ENCODE measurements at regions not wholly inside any gene's neighbourhood (a gene's known extent, or its start where the extent isn't known, plus 50 kb on each side); places are given as distances from the start of the nearest gene placed in this dataset.

- Histone ChIP-seq H3K36me3 (no peaks in the 10 kb centered on the region), H3K27me3 (replicated peaks; ENCODE audit: insufficient read depth) (no peaks in the 10 kb centered on the region), H3K4me1 (ENCODE audit: control insufficient read depth in 1 of 2, low read depth in 2 of 2) (no peaks in the 10 kb centered on the region), H3K4me3 (no peak overlapping the region), H3K27ac (no peak overlapping the region), H3K9me3 (no peaks in the 10 kb centered on the region)
- no peak for TF ChIP-seq CTCF (IDR thresholded peaks at IDR 0.05)
- ATAC-seq (ENCODE audit: insufficient number of reproducible peaks, low FRiP score, low read depth), result no peak
- no peak for DNase-seq (ENCODE audit: low spot score)
These were observed 54.7 kb upstream of the MBOAT2 start for GRCh38 chr2:9057939-9058761.

- H3K27me3 ChIP-seq (replicated peaks; ENCODE audit: insufficient read depth), result no peaks in the 10 kb centered on the region
- H3K4me3 ChIP-seq, result no peak overlapping the region
- no peak overlapping the region for H3K27ac ChIP-seq
- TF ChIP-seq CTCF (IDR thresholded peaks at IDR 0.05), result no peak
- no peaks in the 10 kb centered on the region for H3K36me3 ChIP-seq
- no peaks in the 10 kb centered on the region for H3K9me3 ChIP-seq
- no peak for ATAC-seq (ENCODE audit: insufficient number of reproducible peaks, low FRiP score, low read depth)
- H3K4me1 ChIP-seq (ENCODE audit: control insufficient read depth in 1 of 2, low read depth in 2 of 2), result no peaks in the 10 kb centered on the region
- no peak for DNase-seq (ENCODE audit: low spot score)
These were observed 52.0 kb upstream of the MBOAT2 start for GRCh38 chr2:9055471-9055870.

- ATAC-seq (ENCODE audit: insufficient number of reproducible peaks, low FRiP score, low read depth) (no peak), DNase-seq (ENCODE audit: low spot score) (no peak)
- Histone ChIP-seq H3K36me3 (no peaks in the 10 kb centered on the region), H3K4me3 (no peak overlapping the region), H3K9me3 (no peaks in the 10 kb centered on the region), H3K27me3 (replicated peaks; ENCODE audit: insufficient read depth) (no peaks in the 10 kb centered on the region), H3K4me1 (ENCODE audit: control insufficient read depth in 1 of 2, low read depth in 2 of 2) (no peaks in the 10 kb centered on the region), H3K27ac (no peak overlapping the region)
- TF ChIP-seq CTCF (IDR thresholded peaks at IDR 0.05), result no peak
These were observed 50.0 kb upstream of the MBOAT2 start for GRCh38 chr2:9053534-9053931.

Data from thoracic aorta (tissue), 2 donors.